ENCODE measurements at regions not wholly inside any gene's neighbourhood (a gene's known extent, or its start where the extent isn't known, plus 50 kb on each side); places are given as distances from the start of the nearest gene placed in this dataset.

DNA sequence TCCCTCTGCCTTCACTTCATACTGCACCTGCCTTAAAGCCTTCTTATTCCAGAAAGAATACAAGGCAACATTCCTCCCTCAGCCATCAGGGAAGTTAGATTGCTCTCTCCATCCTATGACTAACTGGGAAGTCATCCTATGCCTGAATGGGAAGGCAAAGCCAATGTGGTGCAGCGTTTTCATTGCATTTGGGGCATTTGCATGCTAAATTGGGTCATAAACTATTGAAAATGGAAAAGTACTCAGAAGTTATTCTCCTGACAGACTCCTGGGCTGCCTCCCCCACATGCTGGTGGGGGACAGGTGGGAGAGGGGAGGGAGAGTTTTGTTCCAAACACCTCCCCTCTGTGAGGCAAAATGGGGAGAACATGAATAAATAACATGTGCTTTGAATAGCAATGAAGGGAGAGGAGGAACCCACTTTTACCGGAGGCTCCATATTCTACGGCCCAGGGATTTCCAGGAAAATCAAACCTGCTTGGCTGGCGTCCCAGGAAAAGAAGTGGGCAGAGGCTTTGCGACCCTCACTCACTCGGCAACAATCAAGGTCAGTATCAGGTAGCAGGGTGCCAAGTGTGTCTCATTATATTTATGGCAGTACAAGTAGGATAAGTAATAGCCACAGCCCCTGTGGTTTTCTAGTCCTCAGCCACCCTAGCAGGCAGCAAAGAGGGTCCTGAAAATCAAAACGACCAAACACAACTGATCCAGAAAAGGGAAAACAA, 84.1 kb downstream of the BOD1L2 start:
- H3K36me3 ChIP-seq (ENCODE audit: control insufficient read depth, insufficient read depth, low read length), result no peaks in the 10 kb centered on the region
- H3K27me3 ChIP-seq (ENCODE audit: control insufficient read depth, insufficient read depth, low read length), result no peaks in the 10 kb centered on the region
- TF ChIP-seq, protein P1, sequence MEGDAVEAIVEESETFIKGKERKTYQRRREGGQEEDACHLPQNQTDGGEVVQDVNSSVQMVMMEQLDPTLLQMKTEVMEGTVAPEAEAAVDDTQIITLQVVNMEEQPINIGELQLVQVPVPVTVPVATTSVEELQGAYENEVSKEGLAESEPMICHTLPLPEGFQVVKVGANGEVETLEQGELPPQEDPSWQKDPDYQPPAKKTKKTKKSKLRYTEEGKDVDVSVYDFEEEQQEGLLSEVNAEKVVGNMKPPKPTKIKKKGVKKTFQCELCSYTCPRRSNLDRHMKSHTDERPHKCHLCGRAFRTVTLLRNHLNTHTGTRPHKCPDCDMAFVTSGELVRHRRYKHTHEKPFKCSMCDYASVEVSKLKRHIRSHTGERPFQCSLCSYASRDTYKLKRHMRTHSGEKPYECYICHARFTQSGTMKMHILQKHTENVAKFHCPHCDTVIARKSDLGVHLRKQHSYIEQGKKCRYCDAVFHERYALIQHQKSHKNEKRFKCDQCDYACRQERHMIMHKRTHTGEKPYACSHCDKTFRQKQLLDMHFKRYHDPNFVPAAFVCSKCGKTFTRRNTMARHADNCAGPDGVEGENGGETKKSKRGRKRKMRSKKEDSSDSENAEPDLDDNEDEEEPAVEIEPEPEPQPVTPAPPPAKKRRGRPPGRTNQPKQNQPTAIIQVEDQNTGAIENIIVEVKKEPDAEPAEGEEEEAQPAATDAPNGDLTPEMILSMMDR (IDR thresholded peaks at IDR 0.05; ENCODE audit: insufficient read depth, low read length, poor library complexity, severe bottlenecking), result no peak
- no peak for DNase-seq (ENCODE audit: low read depth)
- no peak overlapping the region for H3K4me3 ChIP-seq (ENCODE audit: low read depth, low read length)

DNA sequence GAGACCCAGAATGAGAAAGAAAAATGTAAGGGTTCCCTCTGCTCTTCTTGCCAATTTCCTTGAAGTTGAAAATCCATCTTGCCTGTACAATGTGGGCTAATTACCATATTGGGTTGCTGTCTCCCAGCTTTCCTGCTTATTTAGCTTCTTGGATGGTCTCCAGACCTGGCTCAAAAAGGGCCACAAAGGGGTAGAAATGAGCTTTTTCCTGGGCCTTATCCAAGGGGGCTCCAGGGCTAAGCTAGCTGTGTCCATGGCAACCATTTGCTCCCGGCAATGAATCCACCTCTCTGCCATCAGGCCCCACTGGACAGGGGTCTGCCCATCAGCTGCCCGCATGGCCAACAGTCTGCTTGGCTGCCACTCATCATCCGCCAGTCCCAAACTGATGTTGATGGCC, 85.0 kb downstream of the BOD1L2 start:
- no peaks in the 10 kb centered on the region for H3K36me3 ChIP-seq (ENCODE audit: control insufficient read depth, insufficient read depth, low read length)
- no peak for DNase-seq (ENCODE audit: low read depth)
- H3K27me3 ChIP-seq (ENCODE audit: control insufficient read depth, insufficient read depth, low read length), result no peaks in the 10 kb centered on the region
- TF ChIP-seq, protein P1 (IDR thresholded peaks at IDR 0.05; ENCODE audit: insufficient read depth, low read length, poor library complexity, severe bottlenecking), result no peak
- no peak overlapping the region for H3K4me3 ChIP-seq (ENCODE audit: low read depth, low read length)

DNA sequence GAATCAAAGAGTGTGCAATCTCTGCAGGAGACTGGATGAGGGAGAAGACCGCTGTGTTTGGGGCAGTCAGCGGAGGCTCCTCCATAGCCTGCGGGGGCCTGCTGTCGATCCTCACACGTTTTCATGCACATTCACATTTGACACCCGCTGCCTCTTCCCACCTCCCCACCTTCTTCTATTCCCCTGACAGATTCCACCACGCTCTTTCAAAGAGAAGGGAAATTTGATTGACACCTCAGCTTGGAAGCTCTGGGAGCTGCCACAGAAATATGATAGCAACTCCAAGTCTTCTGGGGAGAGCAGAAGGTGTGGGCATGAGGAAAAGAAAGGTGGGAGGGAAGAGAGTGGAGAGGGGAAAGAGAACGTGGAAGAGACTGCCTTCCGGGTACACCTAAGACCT, 87.5 kb downstream of the BOD1L2 start:
- DNase-seq (ENCODE audit: low read depth), result no peak
- no peak overlapping the region for H3K4me3 ChIP-seq (ENCODE audit: low read depth, low read length)
- no peaks in the 10 kb centered on the region for H3K36me3 ChIP-seq (ENCODE audit: control insufficient read depth, insufficient read depth, low read length)
- H3K27me3 ChIP-seq (ENCODE audit: control insufficient read depth, insufficient read depth, low read length), result no peaks in the 10 kb centered on the region
- TF ChIP-seq, protein P1 (IDR thresholded peaks at IDR 0.05; ENCODE audit: insufficient read depth, low read length, poor library complexity, severe bottlenecking), result no peak

DNA sequence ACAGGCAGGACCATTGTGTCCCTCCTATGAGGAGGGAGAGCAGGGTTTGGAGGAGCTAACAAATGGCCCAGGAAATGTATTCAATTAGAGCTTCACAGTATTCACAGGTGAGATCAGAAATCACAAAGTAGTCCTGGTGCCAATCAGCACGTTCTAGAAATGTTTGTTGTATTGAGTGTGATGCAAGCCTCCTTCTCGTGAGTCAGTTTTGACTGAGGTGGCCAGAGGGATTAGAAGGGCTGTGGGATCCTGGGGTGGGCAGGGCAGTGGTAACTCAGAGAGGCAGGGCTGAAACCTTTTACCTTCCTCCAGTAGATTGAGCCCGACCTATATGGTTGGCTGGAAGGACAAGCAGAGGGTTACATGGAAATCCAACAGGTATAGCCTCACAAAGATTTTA, 95.0 kb downstream of the BOD1L2 start:
- H3K4me3 ChIP-seq (ENCODE audit: low read depth, low read length), result no peak overlapping the region
- no peaks in the 10 kb centered on the region for H3K36me3 ChIP-seq (ENCODE audit: control insufficient read depth, insufficient read depth, low read length)
- no peak for DNase-seq (ENCODE audit: low read depth)
- TF ChIP-seq, protein P1 (IDR thresholded peaks at IDR 0.05; ENCODE audit: insufficient read depth, low read length, poor library complexity, severe bottlenecking), result no peak
- peaks cover 4% of the 10 kb centered on the region for H3K27me3 ChIP-seq (ENCODE audit: control insufficient read depth, insufficient read depth, low read length)

DNA sequence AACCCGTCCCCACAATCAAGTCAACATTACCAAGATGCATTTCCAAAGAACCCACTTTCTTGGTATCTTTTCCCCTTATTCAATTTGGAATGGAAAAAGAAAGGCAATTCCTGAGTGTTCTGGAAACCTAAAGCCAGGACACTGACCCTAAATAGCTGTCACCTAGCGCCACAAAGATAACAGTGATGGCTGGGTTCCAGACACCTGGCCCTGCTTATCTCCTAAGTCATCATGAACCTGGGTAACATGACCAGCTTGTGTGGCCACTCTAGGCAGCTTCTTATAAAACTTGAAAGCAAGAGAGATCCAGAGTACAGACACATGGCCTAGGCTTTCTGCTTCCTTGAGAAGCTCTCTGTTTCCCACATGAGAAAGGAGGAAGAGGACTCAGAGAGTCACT, 95.4 kb downstream of the BOD1L2 start:
- H3K36me3 ChIP-seq (ENCODE audit: control insufficient read depth, insufficient read depth, low read length), result no peaks in the 10 kb centered on the region
- TF ChIP-seq, protein P1 (IDR thresholded peaks at IDR 0.05; ENCODE audit: insufficient read depth, low read length, poor library complexity, severe bottlenecking), result no peak
- DNase-seq (ENCODE audit: low read depth), result no peak
- H3K4me3 ChIP-seq (ENCODE audit: low read depth, low read length), result no peak overlapping the region
- H3K27me3 ChIP-seq (ENCODE audit: control insufficient read depth, insufficient read depth, low read length), result peaks cover 4% of the 10 kb centered on the region

DNA sequence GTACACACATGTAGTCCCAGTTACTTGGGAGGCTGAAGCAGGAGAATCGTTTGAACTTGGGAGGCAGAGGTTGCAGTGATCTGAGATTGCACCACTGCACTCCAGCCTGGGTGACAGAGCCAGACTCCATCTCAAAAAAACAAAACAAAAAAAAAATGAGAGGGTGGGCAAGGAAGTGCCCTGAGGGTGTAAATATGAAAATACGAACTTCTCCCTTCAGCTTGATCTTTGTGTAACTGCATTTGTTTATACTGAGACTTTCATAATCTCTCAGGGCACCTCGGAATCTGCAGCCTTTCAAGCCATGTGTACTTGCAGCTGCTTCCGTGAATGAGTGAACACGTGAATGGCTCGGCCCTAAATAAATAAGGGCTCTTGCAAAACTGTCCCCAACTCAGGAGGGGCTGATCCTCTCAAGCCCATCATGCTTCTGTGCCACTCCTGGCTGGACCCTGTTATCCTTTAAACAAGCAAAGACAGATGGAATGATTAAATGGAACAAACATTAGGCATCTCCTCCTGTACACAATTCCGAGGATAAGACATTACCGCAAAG, 96.8 kb downstream of the BOD1L2 start:
- TF ChIP-seq, protein P1 (IDR thresholded peaks at IDR 0.05; ENCODE audit: insufficient read depth, low read length, poor library complexity, severe bottlenecking), result no peak
- Histone ChIP-seq H3K36me3 (ENCODE audit: control insufficient read depth, insufficient read depth, low read length) (no peaks in the 10 kb centered on the region), H3K4me3 (ENCODE audit: low read depth, low read length) (no peak overlapping the region), H3K27me3 (ENCODE audit: control insufficient read depth, insufficient read depth, low read length) (peaks cover 4% of the 10 kb centered on the region)
- no peak for DNase-seq (ENCODE audit: low read depth)

Data from kidney epithelial cell (primary cell).